ENCODE measurements at regions not wholly inside any gene's neighbourhood (a gene's known extent, or its start where the extent isn't known, plus 50 kb on each side); places are given as distances from the start of the nearest gene placed in this dataset.

GRCh38 chr5:135220394-135221186, 178.4 kb downstream of the MACROH2A1 start:
- TF ChIP-seq, protein P1, sequence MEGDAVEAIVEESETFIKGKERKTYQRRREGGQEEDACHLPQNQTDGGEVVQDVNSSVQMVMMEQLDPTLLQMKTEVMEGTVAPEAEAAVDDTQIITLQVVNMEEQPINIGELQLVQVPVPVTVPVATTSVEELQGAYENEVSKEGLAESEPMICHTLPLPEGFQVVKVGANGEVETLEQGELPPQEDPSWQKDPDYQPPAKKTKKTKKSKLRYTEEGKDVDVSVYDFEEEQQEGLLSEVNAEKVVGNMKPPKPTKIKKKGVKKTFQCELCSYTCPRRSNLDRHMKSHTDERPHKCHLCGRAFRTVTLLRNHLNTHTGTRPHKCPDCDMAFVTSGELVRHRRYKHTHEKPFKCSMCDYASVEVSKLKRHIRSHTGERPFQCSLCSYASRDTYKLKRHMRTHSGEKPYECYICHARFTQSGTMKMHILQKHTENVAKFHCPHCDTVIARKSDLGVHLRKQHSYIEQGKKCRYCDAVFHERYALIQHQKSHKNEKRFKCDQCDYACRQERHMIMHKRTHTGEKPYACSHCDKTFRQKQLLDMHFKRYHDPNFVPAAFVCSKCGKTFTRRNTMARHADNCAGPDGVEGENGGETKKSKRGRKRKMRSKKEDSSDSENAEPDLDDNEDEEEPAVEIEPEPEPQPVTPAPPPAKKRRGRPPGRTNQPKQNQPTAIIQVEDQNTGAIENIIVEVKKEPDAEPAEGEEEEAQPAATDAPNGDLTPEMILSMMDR (IDR thresholded peaks at IDR 0.05; ENCODE audit: low read depth, low read length): no peak
- no peak for DNase-seq (ENCODE audit: low read depth in 2 of 2)
- H3K4me3 ChIP-seq (replicated peaks in 1 of 2; ENCODE audit: low read depth in 2 of 2, low read length in 2 of 2): no peak overlapping the region

- TF ChIP-seq, protein P1 (IDR thresholded peaks at IDR 0.05; ENCODE audit: low read depth, low read length): no peak
- H3K4me3 ChIP-seq (replicated peaks in 1 of 2; ENCODE audit: low read depth in 2 of 2, low read length in 2 of 2): no peak overlapping the region
- no peak for DNase-seq (ENCODE audit: low read depth in 2 of 2)
Measured at GRCh38 chr5:135219868-135220267, 179.2 kb downstream of the MACROH2A1 start.

GRCh38 chr5:135218790-135219568, 180.1 kb downstream of the MACROH2A1 start:
- DNase-seq (ENCODE audit: low read depth in 2 of 2): no peak
- TF ChIP-seq, protein P1 (IDR thresholded peaks at IDR 0.05; ENCODE audit: low read depth, low read length): no peak
- H3K4me3 ChIP-seq (replicated peaks in 1 of 2; ENCODE audit: low read depth in 2 of 2, low read length in 2 of 2): no peak overlapping the region

DNA sequence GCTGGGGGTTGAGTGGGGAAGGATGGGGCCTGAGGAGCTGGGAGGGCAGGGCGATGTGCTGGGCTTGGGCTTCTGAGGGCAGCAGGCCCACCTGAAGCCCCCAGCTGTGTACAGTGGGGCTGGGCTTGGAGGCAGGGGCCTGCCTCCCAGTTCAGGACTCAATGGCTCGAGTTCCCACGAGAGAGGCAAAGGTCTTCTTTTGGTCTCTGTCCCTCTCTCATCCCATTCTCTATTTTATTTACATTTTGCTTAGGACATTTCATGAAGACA, 180.6 kb downstream of the MACROH2A1 start:
- no peak overlapping the region for H3K4me3 ChIP-seq (replicated peaks in 1 of 2; ENCODE audit: low read depth in 2 of 2, low read length in 2 of 2)

GRCh38 chr5:135217669-135218485, 181.2 kb downstream of the MACROH2A1 start:
- DNase-seq (ENCODE audit: low read depth in 2 of 2): no peak
- TF ChIP-seq, protein P1 (IDR thresholded peaks at IDR 0.05; ENCODE audit: low read depth, low read length): peak; percentile 9

More for the DNA sequence above, 180.6 kb downstream of the MACROH2A1 start:
- DNase-seq (ENCODE audit: low read depth in 2 of 2): no peak
- TF ChIP-seq, protein P1 (IDR thresholded peaks at IDR 0.05; ENCODE audit: low read depth, low read length): no peak

GRCh38 chr5:135216471-135217343, 182.3 kb downstream of the MACROH2A1 start:
- DNase-seq (ENCODE audit: low read depth in 2 of 2): no peak
- TF ChIP-seq, protein P1 (IDR thresholded peaks at IDR 0.05; ENCODE audit: low read depth, low read length): no peak
- H3K4me3 ChIP-seq (replicated peaks in 1 of 2; ENCODE audit: low read depth in 2 of 2, low read length in 2 of 2): no peak overlapping the region

More at GRCh38 chr5:135217669-135218485, 181.2 kb downstream of the MACROH2A1 start:
- H3K4me3 ChIP-seq (replicated peaks in 1 of 2; ENCODE audit: low read depth in 2 of 2, low read length in 2 of 2): no peak overlapping the region

All from cardiac fibroblast (primary cell).